Colonic mucosa (tissue), 4 donors: ENCODE measurements at regions not wholly inside any gene's neighbourhood (a gene's known extent, or its start where the extent isn't known, plus 50 kb on each side); places are given as distances from the start of the nearest gene placed in this dataset.
"Not testable (repeated sequence)": the region's sequence is repeated elsewhere in the genome, so short reads cannot be mapped to it uniquely, and the experiment has no call there.

Experiments used
- DNase-seq: peaks from one replicate; pipeline ENCODE4 v3.0.0-alpha.2; 2020
- H3K27ac ChIP-seq: fragments of 200-600 bp; one replicate; pipeline ENCODE4 v1.8.0; 2021
- H3K27me3 ChIP-seq: fragments of 200-600 bp; one replicate; pipeline ENCODE4 v1.8.0; 2021
- H3K36me3 ChIP-seq: fragments of 200-600 bp; one replicate; pipeline ENCODE4 v1.8.0; 2021
- H3K4me1 ChIP-seq: fragments of 200-600 bp; one replicate; pipeline ENCODE4 v1.8.0; 2021; ENCODE audit warnings: mild to moderate bottlenecking
- H3K4me3 ChIP-seq: fragments of 200-600 bp; one replicate; pipeline ENCODE4 v1.8.0; 2021
- H3K9ac ChIP-seq, 2 donors: one replicate each; pipeline ENCODE4 v1.7.0; 2013; ENCODE audit warnings: control low read depth in 2 of 2, low read depth in 2 of 2, low read length in 2 of 2
- H3K9me3 ChIP-seq: fragments of 200-600 bp; one replicate; pipeline ENCODE4 v1.8.0; 2021
- intact Hi-C: fragments of 100-400 bp; cut with DNase I; formaldehyde crosslinking; loops from one replicate; pipeline ENCODE4 v1.14.1; 2022
- TF ChIP-seq, protein P1 (sequence below): fragments of 200-600 bp; IDR thresholded peaks from one replicate; pipeline ENCODE4 v1.8.0; 2022; ENCODE audit warnings: antibody characterized with exemption, mild to moderate bottlenecking
- donor health status: healthy.
- donor health status: DM: no; HTN: no; CAD: no.
- donor health status: DM: no; HTN: no; CAD: no.

DNA sequence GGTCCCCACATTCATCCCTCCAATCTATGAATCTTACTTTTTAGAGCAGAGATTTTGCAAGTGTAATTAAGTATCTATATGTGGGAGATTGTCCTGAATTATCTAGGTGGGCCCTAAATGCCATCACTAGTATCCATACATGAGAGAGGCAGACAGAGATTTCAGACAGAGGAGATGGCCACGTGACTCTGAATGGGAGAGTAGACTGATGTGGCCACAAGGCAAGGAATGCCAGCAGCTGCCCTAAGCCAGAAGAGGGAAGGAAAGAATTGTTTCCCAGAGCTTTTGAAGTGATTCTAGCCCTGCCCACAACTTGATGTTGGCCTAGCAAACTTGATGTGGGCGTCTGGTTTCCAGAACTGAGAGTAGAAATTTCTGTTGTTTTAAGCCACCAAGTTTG is 90.1 kb upstream of the PCAT7 start:
- Histone ChIP-seq H3K9me3 (no peaks in the 10 kb centered on the region), H3K4me3 (no peak overlapping the region), H3K9ac (no peak overlapping the region), H3K36me3 (no peaks in the 10 kb centered on the region), H3K4me1 (no peaks in the 10 kb centered on the region), H3K27ac (no peak overlapping the region), H3K27me3 (no peaks in the 10 kb centered on the region)
- intact Hi-C loops, result no loop called here
- TF ChIP-seq, protein P1, sequence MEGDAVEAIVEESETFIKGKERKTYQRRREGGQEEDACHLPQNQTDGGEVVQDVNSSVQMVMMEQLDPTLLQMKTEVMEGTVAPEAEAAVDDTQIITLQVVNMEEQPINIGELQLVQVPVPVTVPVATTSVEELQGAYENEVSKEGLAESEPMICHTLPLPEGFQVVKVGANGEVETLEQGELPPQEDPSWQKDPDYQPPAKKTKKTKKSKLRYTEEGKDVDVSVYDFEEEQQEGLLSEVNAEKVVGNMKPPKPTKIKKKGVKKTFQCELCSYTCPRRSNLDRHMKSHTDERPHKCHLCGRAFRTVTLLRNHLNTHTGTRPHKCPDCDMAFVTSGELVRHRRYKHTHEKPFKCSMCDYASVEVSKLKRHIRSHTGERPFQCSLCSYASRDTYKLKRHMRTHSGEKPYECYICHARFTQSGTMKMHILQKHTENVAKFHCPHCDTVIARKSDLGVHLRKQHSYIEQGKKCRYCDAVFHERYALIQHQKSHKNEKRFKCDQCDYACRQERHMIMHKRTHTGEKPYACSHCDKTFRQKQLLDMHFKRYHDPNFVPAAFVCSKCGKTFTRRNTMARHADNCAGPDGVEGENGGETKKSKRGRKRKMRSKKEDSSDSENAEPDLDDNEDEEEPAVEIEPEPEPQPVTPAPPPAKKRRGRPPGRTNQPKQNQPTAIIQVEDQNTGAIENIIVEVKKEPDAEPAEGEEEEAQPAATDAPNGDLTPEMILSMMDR, result no peak
- DNase-seq, result no peak

DNA sequence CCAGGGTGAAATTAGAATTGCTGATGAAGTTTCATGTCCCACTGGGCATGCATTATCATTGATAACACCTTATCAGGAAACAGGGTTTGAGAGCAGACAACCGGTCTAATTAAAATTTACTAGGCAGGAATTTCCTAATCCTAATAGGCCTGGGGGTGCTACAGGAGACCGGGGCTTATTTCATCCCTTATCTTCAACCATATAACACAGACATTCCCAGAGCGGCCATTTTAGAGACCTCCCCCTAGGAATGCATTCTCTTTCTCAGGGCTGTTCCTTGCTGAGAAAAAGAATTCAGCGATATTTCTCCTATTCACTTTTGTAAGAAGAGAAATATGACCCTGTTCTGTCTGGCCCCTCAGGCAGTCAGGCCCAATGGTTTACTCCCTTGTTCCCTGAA is 82.8 kb upstream of the PCAT7 start:
- H3K4me1 ChIP-seq, H3K9me3 ChIP-seq, H3K27me3 ChIP-seq, H3K9ac ChIP-seq, H3K4me3 ChIP-seq, H3K27ac ChIP-seq, intact Hi-C loops, H3K36me3 ChIP-seq, DNase-seq: not testable (repeated sequence)

DNA sequence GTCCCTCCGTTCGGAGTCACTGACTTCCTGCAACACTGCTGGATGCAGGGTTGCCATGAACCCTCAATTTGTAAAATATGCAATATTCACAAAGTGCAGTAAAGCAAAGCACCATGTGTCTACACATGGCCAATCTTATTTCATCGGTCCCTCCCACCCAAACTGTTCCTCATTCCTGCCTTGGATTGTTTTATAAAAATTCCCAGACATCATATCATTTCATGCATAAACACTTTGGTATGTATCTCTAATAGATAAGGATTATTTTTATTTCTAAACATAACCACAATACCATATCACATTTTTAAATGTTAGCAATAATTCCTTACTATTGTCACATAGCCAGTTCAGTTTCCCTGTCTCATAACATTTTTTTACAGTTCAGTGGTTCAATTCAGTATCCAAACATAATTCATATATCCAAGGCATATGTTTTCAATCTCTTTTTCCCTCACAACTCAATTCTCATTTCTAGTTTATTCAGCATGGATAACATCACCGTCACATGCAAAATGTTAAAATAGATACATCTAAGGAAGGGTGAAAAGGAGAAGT is 82.0 kb upstream of the PCAT7 start:
- TF ChIP-seq, protein P1, result no peak
- no peaks in the 10 kb centered on the region for H3K27me3 ChIP-seq
- intact Hi-C loops, result no loop called here
- no peak overlapping the region for H3K4me3 ChIP-seq
- no peaks in the 10 kb centered on the region for H3K9me3 ChIP-seq
- H3K27ac ChIP-seq, result no peak overlapping the region
- H3K9ac ChIP-seq, result no peak overlapping the region
- no peaks in the 10 kb centered on the region for H3K4me1 ChIP-seq
- H3K36me3 ChIP-seq, result no peaks in the 10 kb centered on the region
- no peak for DNase-seq

DNA sequence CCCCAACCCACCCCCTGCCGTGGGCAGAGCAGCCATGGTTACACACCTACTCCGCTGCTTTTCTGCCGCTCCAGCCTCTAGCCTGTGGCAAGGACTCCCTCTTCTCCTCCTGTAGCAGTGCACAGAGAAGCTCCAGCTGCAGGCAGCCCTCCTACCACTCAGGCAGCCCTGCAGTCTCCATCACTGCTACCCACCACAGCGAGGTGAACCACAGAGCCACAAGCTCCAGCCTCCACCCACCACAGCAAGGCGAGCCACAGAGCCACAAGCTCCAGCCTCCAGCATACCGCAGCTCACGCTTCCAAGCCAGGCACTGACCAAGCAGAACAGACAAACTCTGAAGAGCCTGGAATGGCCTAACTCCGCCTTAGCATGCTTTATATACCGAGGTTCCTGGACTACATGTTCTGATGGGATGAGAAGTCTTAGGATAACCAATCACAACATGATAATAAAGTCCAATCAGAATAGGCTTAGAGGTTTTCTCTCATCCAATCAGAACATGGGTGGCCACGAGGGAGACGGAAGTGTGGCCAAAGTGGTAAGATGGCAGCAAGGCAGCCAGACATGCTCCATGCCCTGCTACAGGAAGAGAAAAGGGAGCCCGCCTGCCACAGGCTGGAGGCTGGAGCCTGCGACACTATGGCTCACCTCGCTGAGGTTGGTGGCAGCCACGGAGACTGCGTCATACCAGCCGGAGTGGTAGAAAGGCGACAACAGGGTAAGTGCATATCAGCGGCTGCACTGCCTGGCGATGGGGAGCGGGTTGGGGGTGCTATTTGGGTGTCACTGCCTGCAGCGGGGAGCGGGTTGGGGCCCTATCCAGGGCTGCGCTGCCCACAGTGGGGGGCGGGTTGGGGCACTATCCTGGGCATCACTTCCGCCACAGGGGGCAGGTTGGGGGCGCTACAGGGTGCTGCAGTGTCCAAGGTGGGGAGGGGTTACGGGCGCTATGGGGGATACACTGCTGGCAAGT is 75.8 kb upstream of the PCAT7 start:
- H3K9ac ChIP-seq, result no peak overlapping the region
- TF ChIP-seq, protein P1, result no peak
- intact Hi-C loops, result no loop called here
- H3K4me3 ChIP-seq, result no peak overlapping the region
- no peaks in the 10 kb centered on the region for H3K4me1 ChIP-seq
- H3K36me3 ChIP-seq, result no peaks in the 10 kb centered on the region
- no peaks in the 10 kb centered on the region for H3K9me3 ChIP-seq
- H3K27me3 ChIP-seq, result no peaks in the 10 kb centered on the region
- DNase-seq, result no peak
- no peak overlapping the region for H3K27ac ChIP-seq

DNA sequence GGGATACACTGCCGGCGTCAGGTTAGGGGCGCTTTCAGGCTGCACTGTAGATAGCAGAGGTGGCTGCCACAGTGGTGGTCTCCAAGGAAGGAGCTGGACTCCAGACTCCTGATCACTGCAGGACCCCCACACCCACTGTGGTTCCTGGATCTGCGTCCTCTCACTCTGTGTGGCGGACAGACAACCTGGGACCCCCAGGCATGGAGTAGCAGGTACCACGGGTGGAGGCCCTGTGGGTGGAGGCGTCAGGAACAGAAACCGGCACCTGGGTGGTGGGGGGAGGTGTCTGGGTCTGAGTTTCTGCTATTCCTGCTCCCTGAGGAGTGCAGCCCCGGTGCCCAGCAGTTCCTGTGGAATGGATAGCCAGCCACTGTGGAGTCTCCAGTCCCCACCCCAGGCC is 75.1 kb upstream of the PCAT7 start:
- Histone ChIP-seq H3K9me3 (no peaks in the 10 kb centered on the region), H3K4me1 (no peaks in the 10 kb centered on the region), H3K36me3 (no peaks in the 10 kb centered on the region), H3K4me3 (no peak overlapping the region), H3K9ac (no peak overlapping the region), H3K27me3 (no peaks in the 10 kb centered on the region), H3K27ac (no peak overlapping the region)
- DNase-seq, result no peak
- intact Hi-C loops, result no loop called here
- TF ChIP-seq, protein P1, result no peak

DNA sequence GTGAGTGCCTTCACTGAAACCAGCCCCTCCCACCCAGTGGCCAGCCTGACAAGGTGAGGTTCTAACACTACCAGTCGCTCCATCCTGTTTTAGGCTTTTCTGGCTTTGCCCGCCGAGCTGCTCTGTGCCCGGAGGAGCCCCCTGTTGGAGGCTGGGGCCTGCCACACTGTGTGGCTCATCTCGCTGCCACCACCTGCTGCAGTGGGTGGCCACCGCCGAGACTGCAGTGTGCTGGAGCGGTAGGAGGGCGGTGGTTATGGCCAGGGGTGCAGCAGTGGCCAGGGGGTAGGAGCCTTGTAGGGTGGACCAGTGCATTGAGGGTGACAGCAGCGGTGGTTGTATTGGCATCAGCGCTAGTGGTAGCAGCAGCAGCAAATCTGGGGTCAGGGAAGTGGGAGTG is 74.7 kb upstream of the PCAT7 start:
- Histone ChIP-seq H3K27me3 (no peaks in the 10 kb centered on the region), H3K4me3 (no peak overlapping the region), H3K9ac (no peak overlapping the region), H3K27ac (no peak overlapping the region), H3K9me3 (no peaks in the 10 kb centered on the region), H3K4me1 (no peaks in the 10 kb centered on the region), H3K36me3 (no peaks in the 10 kb centered on the region)
- DNase-seq, result no peak
- TF ChIP-seq, protein P1, result no peak
- intact Hi-C loops, result no loop called here
